Uterus (tissue), 2 donors: ENCODE measurements at regions not wholly inside any gene's neighbourhood (a gene's known extent, or its start where the extent isn't known, plus 50 kb on each side); places are given as distances from the start of the nearest gene placed in this dataset.

ENCODE experiments used
- POLR2A ChIP-seq, 2 donors: fragments of 450-650 bp; IDR thresholded peaks; one replicate each; pipeline ENCODE4 v1.6.1; 2016; ENCODE audit warnings: antibody characterized with exemption in 2 of 2, mild to moderate bottlenecking in 1 of 2, moderate library complexity in 1 of 2
- TF ChIP-seq, protein P1 (sequence below), 4 experiments: fragments of 200-600 bp in 2 of 4; fragments of 450-650 bp in 2 of 4; sonication (generic) in 2 of 4; IDR thresholded peaks; one replicate each; pipeline ENCODE4 v1.5.1; 2016 to 2019; ENCODE audit warnings: antibody characterized with exemption in 4 of 4, mild to moderate bottlenecking in 2 of 4, moderate library complexity in 1 of 4

DNA sequence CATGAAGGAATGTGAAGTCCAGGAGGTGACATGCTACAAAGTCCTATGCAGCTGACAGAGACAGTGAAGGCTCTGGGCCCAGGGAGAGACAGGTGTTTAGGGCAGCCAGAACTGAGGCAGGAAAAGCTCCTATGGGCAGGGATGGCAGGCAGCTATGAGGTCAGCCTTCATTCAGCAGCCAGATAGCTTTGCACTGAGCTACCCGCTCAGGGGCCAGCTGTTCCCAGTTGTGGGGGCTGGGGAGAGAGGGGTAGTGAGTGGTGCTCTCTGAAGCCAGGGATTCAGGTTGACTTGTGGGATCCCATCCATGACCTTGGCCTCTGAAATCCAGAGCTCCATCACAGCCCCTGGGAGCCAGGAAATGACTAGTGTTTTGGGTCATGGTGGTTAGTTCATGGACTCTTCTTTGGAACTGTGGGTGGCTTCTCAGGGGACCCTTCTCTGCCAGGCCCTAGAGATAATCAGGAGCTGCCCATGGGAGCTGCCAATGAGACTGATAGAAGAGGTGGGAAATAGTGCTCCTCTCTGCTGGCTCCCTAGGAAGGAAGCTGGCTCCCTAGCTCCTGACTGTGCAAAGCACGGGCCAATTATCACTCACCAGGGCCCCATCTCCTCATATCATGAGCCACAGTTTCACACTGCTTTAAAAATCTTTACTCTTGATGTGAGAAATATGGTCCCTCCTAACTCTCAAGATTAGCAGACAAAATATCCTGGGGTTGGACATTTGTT, 127.7 kb downstream of the VEGFA start:
- TF ChIP-seq, protein P1, sequence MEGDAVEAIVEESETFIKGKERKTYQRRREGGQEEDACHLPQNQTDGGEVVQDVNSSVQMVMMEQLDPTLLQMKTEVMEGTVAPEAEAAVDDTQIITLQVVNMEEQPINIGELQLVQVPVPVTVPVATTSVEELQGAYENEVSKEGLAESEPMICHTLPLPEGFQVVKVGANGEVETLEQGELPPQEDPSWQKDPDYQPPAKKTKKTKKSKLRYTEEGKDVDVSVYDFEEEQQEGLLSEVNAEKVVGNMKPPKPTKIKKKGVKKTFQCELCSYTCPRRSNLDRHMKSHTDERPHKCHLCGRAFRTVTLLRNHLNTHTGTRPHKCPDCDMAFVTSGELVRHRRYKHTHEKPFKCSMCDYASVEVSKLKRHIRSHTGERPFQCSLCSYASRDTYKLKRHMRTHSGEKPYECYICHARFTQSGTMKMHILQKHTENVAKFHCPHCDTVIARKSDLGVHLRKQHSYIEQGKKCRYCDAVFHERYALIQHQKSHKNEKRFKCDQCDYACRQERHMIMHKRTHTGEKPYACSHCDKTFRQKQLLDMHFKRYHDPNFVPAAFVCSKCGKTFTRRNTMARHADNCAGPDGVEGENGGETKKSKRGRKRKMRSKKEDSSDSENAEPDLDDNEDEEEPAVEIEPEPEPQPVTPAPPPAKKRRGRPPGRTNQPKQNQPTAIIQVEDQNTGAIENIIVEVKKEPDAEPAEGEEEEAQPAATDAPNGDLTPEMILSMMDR (IDR thresholded peaks at IDR 0.05) = no peak
- no peak for TF ChIP-seq POLR2A (IDR thresholded peaks at IDR 0.05)
